GM12878 (cell line): ENCODE measurements at regions not wholly inside any gene's neighbourhood (a gene's known extent, or its start where the extent isn't known, plus 50 kb on each side); places are given as distances from the start of the nearest gene placed in this dataset.

Experiments
- ATAC-seq: fragments of 200-7000 bp; cut with Tn5 transposase; 3 replicates; pipeline ENCODE4 v1.9.1; 2020; ENCODE audit warnings: mild to moderate bottlenecking, moderate library complexity
- BruUV-seq: library from RNA; stranded (reverse); fragments of 400-500 nt; replicated peaks from 2 replicates; lab custom pipeline; 2021; lab: Mats Ljungman, UMichigan
- CTCF ChIA-PET: fragments of 300-600 bp; sonication (Branson Sonifier 250); formaldehyde crosslinking; extraction: SDS; loops from one replicate; lab custom pipeline; 2021; ENCODE audit warnings: inconsistent platforms; lab: Yijun Ruan, JAX
- POLR2A ChIA-PET: fragments of 350-600 bp; formaldehyde crosslinking; extraction: SDS; loops from one replicate; lab custom pipeline; 2021; ENCODE audit warnings: inconsistent platforms; lab: Charles Lee
- RAD21 ChIA-PET: fragments of 300-600 bp; sonication (Branson Sonifier 250); formaldehyde crosslinking; loops from one replicate; lab custom pipeline; 2023; ENCODE audit warnings: antibody characterized with exemption; ENCODE audit not compliant: unreplicated experiment; lab: Charles Lee
- SMC1A ChIA-PET: fragments of 300-600 bp; sonication (Branson Sonifier 250); formaldehyde crosslinking; loops from one replicate; lab custom pipeline; 2023; ENCODE audit not compliant: unreplicated experiment, uncharacterized antibody; lab: Charles Lee
- DNase-seq: peaks from one replicate; pipeline ENCODE4 v3.0.0-alpha.2; 2011; ENCODE audit warnings: low read depth, low spot score
- FAIRE-seq: peaks from 3 replicates; lab custom pipeline; 2011; peaks lifted over from hg19 to GRCh38; lab: Jason Lieb, UNC
- H2AFZ ChIP-seq: 2 replicates; pipeline ENCODE4 v1.6.0; 2011; ENCODE audit warnings: low read depth, low read length, control low read depth; ENCODE audit not compliant: control insufficient read depth
- H3K27ac ChIP-seq: 2 replicates; pipeline ENCODE4 v1.5.1; 2011; ENCODE audit warnings: control low read depth; ENCODE audit not compliant: control insufficient read depth, insufficient read depth
- H3K27me3 ChIP-seq, 2 experiments: replicated peaks in 1 of 2; 2 replicates each; pipeline versions ENCODE4 v1.6.0 to v1.6.1; 2011; ENCODE audit warnings: low read length in 1 of 2; ENCODE audit not compliant: control insufficient read depth in 2 of 2, insufficient read depth in 2 of 2
- H3K36me3 ChIP-seq, 2 experiments: 2 replicates each; pipeline ENCODE4 v1.5.1; 2011; ENCODE audit warnings: low read length in 1 of 2; ENCODE audit not compliant: control insufficient read depth in 2 of 2, insufficient read depth in 2 of 2
- H3K4me1 ChIP-seq: 2 replicates; pipeline ENCODE4 v1.6.1; 2011; ENCODE audit warnings: mild to moderate bottlenecking, low read length, moderate library complexity, mixed read lengths; ENCODE audit not compliant: control insufficient read depth, insufficient read depth
- H3K4me2 ChIP-seq: 2 replicates; pipeline ENCODE4 v1.6.0; 2011; ENCODE audit warnings: control low read depth; ENCODE audit not compliant: control insufficient read depth, insufficient read depth
- H3K4me3 ChIP-seq: fragments of 200-600 bp; sonication (generic); 2 replicates; pipeline ENCODE4 v1.5.1; 2016
- H3K79me2 ChIP-seq: 2 replicates; pipeline ENCODE4 v1.6.0; 2011; ENCODE audit warnings: low read length; ENCODE audit not compliant: control insufficient read depth, insufficient read depth
- H3K9ac ChIP-seq: 2 replicates; pipeline ENCODE4 v1.8.0; 2011; ENCODE audit warnings: low read length, control low read depth, mixed read lengths; ENCODE audit not compliant: control insufficient read depth, insufficient read depth
- H3K9me3 ChIP-seq: replicated peaks from 3 replicates; pipeline ENCODE4 v1.5.1; 2011; ENCODE audit warnings: mild to moderate bottlenecking, low read length; ENCODE audit not compliant: control insufficient read depth, insufficient read depth
- H4K20me1 ChIP-seq: 2 replicates; pipeline ENCODE4 v1.6.0; 2011; ENCODE audit not compliant: control insufficient read depth, insufficient read depth
- ASH2L ChIP-seq: fragments of 300-600, 200-600 bp; sonication (generic); IDR thresholded peaks from 2 replicates; pipeline ENCODE4 v1.6.1; 2017; ENCODE audit warnings: low read depth, mild to moderate bottlenecking, borderline replicate concordance
- BACH1 ChIP-seq: fragments of 450-650 bp; IDR thresholded peaks from 2 replicates; pipeline ENCODE4 v1.6.1; 2017; ENCODE audit warnings: mild to moderate bottlenecking, borderline replicate concordance
- CHD1 ChIP-seq: IDR thresholded peaks from 2 replicates; pipeline ENCODE4 v1.6.1; 2012; ENCODE audit warnings: low read depth, low read length, improper control_type of control experiment
- ETV6 ChIP-seq, 2 experiments: fragments of 450-650 bp in 1 of 2; IDR thresholded peaks in 1 of 2; conservative IDR thresholded peaks in 1 of 2; 2 replicates each; pipeline ENCODE4 v1.6.1; 2014; ENCODE audit warnings: antibody characterized with exemption in 1 of 2, borderline replicate concordance in 1 of 2, low read depth in 1 of 2, mild to moderate bottlenecking in 1 of 2, moderate library complexity in 1 of 2
- FOXK2 ChIP-seq: fragments of 450-650 bp; IDR thresholded peaks from 2 replicates; pipeline ENCODE4 v1.6.1; 2017; ENCODE audit warnings: mild to moderate bottlenecking, moderate library complexity
- KDM1A ChIP-seq: fragments of 200-600 bp; sonication (generic); IDR thresholded peaks from 2 replicates; pipeline ENCODE4 v1.6.1; 2016; ENCODE audit warnings: borderline replicate concordance
- NBN ChIP-seq: fragments of 450-650 bp; IDR thresholded peaks from 2 replicates; pipeline ENCODE4 v1.6.1; 2016
- NR2C2 ChIP-seq: IDR thresholded peaks from 2 replicates; pipeline ENCODE4 v1.6.1; 2011; ENCODE audit warnings: borderline replicate concordance, low read depth; ENCODE audit not compliant: control insufficient read depth, insufficient read length
- PAX8 ChIP-seq: fragments of 450-650 bp; IDR thresholded peaks from 2 replicates; pipeline ENCODE4 v1.6.1; 2017; ENCODE audit warnings: mild to moderate bottlenecking, moderate library complexity
- PBX3 ChIP-seq: IDR thresholded peaks from 2 replicates; pipeline ENCODE4 v1.6.1; 2011; ENCODE audit warnings: mild to moderate bottlenecking, low read depth, low read length, moderate library complexity; ENCODE audit not compliant: insufficient replicate concordance
- SMAD5 ChIP-seq: IDR thresholded peaks from 2 replicates; pipeline ENCODE4 v1.6.1; 2016; ENCODE audit warnings: antibody characterized with exemption, low read depth
- SRF ChIP-seq, 2 experiments: IDR thresholded peaks; 2 replicates each; pipeline ENCODE4 v1.6.1; 2011; ENCODE audit warnings: low read depth in 2 of 2, low read length in 2 of 2, mild to moderate bottlenecking in 1 of 2, moderate library complexity in 1 of 2
- SUPT20H ChIP-seq: IDR thresholded peaks from 2 replicates; pipeline ENCODE4 v1.6.1; 2011; ENCODE audit warnings: low read depth, mild to moderate bottlenecking, low read length, moderate library complexity, borderline replicate concordance; ENCODE audit not compliant: control insufficient read depth
- TCF7 ChIP-seq: IDR thresholded peaks from 2 replicates; pipeline ENCODE4 v1.6.1; 2014; ENCODE audit warnings: antibody characterized with exemption, borderline replicate concordance
- ZBED1 ChIP-seq: IDR thresholded peaks from 2 replicates; pipeline ENCODE4 v1.6.1; 2016; ENCODE audit warnings: borderline replicate concordance
- in situ Hi-C: fragments of 300-500 bp; cut with MboI; formaldehyde crosslinking; loops from 9 replicates; pipeline ENCODE4 v1.14.3; 2018; ENCODE audit warnings: mixed read lengths
- intact Hi-C: fragments of 100-400 bp; cut with micrococcal nuclease; formaldehyde crosslinking; loops from one replicate; pipeline ENCODE4 v1.14.2; 2022; ENCODE audit not compliant: unreplicated experiment
- TF ChIP-seq, protein P1 (sequence below): IDR thresholded peaks from 2 replicates; pipeline ENCODE4 v1.6.1; 2012; ENCODE audit warnings: improper control_type of control experiment, low read depth, low read length; ENCODE audit not compliant: insufficient replicate concordance
- TF ChIP-seq, protein P2 (sequence below): fragments of 150-350 bp; IDR thresholded peaks from 2 replicates; pipeline ENCODE4 v1.6.1; 2014; ENCODE audit warnings: mild to moderate bottlenecking, low read depth, low read length

GRCh38 chr20:40087496-40087895 is 601.5 kb downstream of the MAFB start:
- Histone ChIP-seq H3K4me2 (no peak overlapping the region), H3K27ac (no peak overlapping the region), H3K36me3 (no peaks in the 10 kb centered on the region), H3K27me3 (no peaks in the 10 kb centered on the region), H4K20me1 (no peaks in the 10 kb centered on the region), H2AFZ (no peak overlapping the region), H3K4me3 (no peak overlapping the region), H3K79me2 (no peaks in the 10 kb centered on the region), H3K4me1 (no peaks in the 10 kb centered on the region), H3K9me3 (no peaks in the 10 kb centered on the region), H3K9ac (no peak overlapping the region)
- ChIA-PET CTCF (no interaction called here), POLR2A (no interaction called here), RAD21 (no interaction called here), SMC1A (interaction anchor here (0.9 kb wide), 1 partner anchor 13 kb away, joined by 4 read pairs; no protein-coding TSS in a partner anchor)
- in situ Hi-C loops (no loop called here), intact Hi-C loops (no loop called here)
- no peak for FAIRE-seq
- no TSS peak for BruUV-seq
- ATAC-seq = no peak
- DNase-seq = no peak
- TF ChIP-seq KDM1A = no peak
- no peak for TF ChIP-seq ASH2L
- no peak for TF ChIP-seq SRF (IDR thresholded peaks at IDR 0.05; ENCODE audit: low read depth in 2 of 2, low read length in 2 of 2)
- no peak for TF ChIP-seq ETV6 (conservative IDR thresholded peaks at IDR 0.05 in 1 of 2, IDR thresholded peaks at IDR 0.05 in 1 of 2; ENCODE audit: borderline replicate concordance in 1 of 2, low read depth in 1 of 2)
- TF ChIP-seq ZBED1 = no peak
- TF ChIP-seq PBX3 = no peak
- TF ChIP-seq, protein P1, sequence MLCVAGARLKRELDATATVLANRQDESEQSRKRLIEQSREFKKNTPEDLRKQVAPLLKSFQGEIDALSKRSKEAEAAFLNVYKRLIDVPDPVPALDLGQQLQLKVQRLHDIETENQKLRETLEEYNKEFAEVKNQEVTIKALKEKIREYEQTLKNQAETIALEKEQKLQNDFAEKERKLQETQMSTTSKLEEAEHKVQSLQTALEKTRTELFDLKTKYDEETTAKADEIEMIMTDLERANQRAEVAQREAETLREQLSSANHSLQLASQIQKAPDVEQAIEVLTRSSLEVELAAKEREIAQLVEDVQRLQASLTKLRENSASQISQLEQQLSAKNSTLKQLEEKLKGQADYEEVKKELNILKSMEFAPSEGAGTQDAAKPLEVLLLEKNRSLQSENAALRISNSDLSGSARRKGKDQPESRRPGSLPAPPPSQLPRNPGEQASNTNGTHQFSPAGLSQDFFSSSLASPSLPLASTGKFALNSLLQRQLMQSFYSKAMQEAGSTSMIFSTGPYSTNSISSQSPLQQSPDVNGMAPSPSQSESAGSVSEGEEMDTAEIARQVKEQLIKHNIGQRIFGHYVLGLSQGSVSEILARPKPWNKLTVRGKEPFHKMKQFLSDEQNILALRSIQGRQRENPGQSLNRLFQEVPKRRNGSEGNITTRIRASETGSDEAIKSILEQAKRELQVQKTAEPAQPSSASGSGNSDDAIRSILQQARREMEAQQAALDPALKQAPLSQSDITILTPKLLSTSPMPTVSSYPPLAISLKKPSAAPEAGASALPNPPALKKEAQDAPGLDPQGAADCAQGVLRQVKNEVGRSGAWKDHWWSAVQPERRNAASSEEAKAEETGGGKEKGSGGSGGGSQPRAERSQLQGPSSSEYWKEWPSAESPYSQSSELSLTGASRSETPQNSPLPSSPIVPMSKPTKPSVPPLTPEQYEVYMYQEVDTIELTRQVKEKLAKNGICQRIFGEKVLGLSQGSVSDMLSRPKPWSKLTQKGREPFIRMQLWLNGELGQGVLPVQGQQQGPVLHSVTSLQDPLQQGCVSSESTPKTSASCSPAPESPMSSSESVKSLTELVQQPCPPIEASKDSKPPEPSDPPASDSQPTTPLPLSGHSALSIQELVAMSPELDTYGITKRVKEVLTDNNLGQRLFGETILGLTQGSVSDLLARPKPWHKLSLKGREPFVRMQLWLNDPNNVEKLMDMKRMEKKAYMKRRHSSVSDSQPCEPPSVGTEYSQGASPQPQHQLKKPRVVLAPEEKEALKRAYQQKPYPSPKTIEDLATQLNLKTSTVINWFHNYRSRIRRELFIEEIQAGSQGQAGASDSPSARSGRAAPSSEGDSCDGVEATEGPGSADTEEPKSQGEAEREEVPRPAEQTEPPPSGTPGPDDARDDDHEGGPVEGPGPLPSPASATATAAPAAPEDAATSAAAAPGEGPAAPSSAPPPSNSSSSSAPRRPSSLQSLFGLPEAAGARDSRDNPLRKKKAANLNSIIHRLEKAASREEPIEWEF = no peak
- no peak for TF ChIP-seq NR2C2
- no peak for TF ChIP-seq CHD1
- no peak for TF ChIP-seq SMAD5
- TF ChIP-seq NBN = no peak
- no peak for TF ChIP-seq SUPT20H
- no peak for TF ChIP-seq BACH1
- TF ChIP-seq, protein P2, sequence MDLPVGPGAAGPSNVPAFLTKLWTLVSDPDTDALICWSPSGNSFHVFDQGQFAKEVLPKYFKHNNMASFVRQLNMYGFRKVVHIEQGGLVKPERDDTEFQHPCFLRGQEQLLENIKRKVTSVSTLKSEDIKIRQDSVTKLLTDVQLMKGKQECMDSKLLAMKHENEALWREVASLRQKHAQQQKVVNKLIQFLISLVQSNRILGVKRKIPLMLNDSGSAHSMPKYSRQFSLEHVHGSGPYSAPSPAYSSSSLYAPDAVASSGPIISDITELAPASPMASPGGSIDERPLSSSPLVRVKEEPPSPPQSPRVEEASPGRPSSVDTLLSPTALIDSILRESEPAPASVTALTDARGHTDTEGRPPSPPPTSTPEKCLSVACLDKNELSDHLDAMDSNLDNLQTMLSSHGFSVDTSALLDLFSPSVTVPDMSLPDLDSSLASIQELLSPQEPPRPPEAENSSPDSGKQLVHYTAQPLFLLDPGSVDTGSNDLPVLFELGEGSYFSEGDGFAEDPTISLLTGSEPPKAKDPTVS = no peak
- no peak for TF ChIP-seq TCF7
- TF ChIP-seq FOXK2 = no peak
- TF ChIP-seq PAX8 = no peak
